Caco-2 (cell line): ENCODE measurements at regions not wholly inside any gene's neighbourhood (a gene's known extent, or its start where the extent isn't known, plus 50 kb on each side); places are given as distances from the start of the nearest gene placed in this dataset.

Experiments used
- BruUV-seq: library from RNA; stranded (reverse); fragments of 400-500 nt; replicated peaks from 2 replicates; lab custom pipeline; 2021; lab: Mats Ljungman, UMichigan
- CTCF ChIA-PET: fragments of 300-600 bp; sonication (Branson Sonifier 250); formaldehyde crosslinking; loops from one replicate; lab custom pipeline; 2022; ENCODE audit warnings: antibody characterized with exemption; lab: Charles Lee
- POLR2A ChIA-PET: fragments of 300-600 bp; sonication (Branson Sonifier 250); formaldehyde crosslinking; loops from one replicate; lab custom pipeline; 2022; ENCODE audit warnings: antibody characterized with exemption; lab: Charles Lee
- DNase-seq, 2 experiments: peaks; one replicate each; pipeline versions ENCODE4 v3.0.0 to v3.0.0-alpha.2; 2020 to 2022
- H3K27me3 ChIP-seq: replicated peaks from 2 replicates; pipeline ENCODE4 v1.6.0; 2011; ENCODE audit warnings: low read length; ENCODE audit not compliant: control insufficient read depth, insufficient read depth
- H3K36me3 ChIP-seq: 2 replicates; pipeline ENCODE4 v1.5.1; 2011; ENCODE audit warnings: low read length; ENCODE audit not compliant: control insufficient read depth, insufficient read depth
- H3K4me1 ChIP-seq: fragments of 250-450 bp; sonication (Bioruptor Pico); 2 replicates; pipeline ENCODE4 v1.5.1; 2020; ENCODE audit warnings: mild to moderate bottlenecking
- H3K4me3 ChIP-seq: 2 replicates; pipeline ENCODE4 v1.5.1; 2011; ENCODE audit warnings: low read depth, mild to moderate bottlenecking, control low read depth, low read length
- H3K9me3 ChIP-seq: fragments of 250-450 bp; sonication (Bioruptor Pico); 2 replicates; pipeline ENCODE4 v1.5.1; 2020; ENCODE audit warnings: mild to moderate bottlenecking, moderate library complexity
- H3K27ac Mint-ChIP-seq: one replicate; pipeline ENCODE4 v1.8.0; 2022; ENCODE audit warnings: mixed read lengths; ENCODE audit not compliant: unreplicated experiment
- H3K27me3 Mint-ChIP-seq: one replicate; pipeline ENCODE4 v1.8.0; 2022; ENCODE audit warnings: mixed read lengths; ENCODE audit not compliant: insufficient read depth, unreplicated experiment
- H3K36me3 Mint-ChIP-seq: one replicate; pipeline ENCODE4 v1.8.0; 2022; ENCODE audit warnings: mild to moderate bottlenecking, mixed read lengths; ENCODE audit not compliant: insufficient read depth, unreplicated experiment
- H3K4me1 Mint-ChIP-seq: one replicate; pipeline ENCODE4 v1.8.0; 2022; ENCODE audit warnings: low read depth, mixed read lengths; ENCODE audit not compliant: unreplicated experiment
- H3K4me3 Mint-ChIP-seq: one replicate; pipeline ENCODE4 v1.8.0; 2022; ENCODE audit warnings: mild to moderate bottlenecking, moderate library complexity, mixed read lengths; ENCODE audit not compliant: unreplicated experiment
- H3K9me3 Mint-ChIP-seq: one replicate; pipeline ENCODE4 v1.8.0; 2022; ENCODE audit warnings: mixed read lengths; ENCODE audit not compliant: unreplicated experiment
- intact Hi-C: fragments of 100-400 bp; cut with micrococcal nuclease; formaldehyde crosslinking; loops from one replicate; pipeline ENCODE4 v1.10.0; 2022; ENCODE audit not compliant: unreplicated experiment
- TF ChIP-seq, protein P1 (sequence below), 2 experiments: fragments of 200-600 bp in 1 of 2; IDR thresholded peaks; 1 replicate in 1 of 2; 2 replicates in 1 of 2; pipeline versions ENCODE4 v1.5.1 to v1.8.0; 2011 to 2022; ENCODE audit warnings: antibody characterized with exemption in 1 of 2, control low read depth in 1 of 2, inconsistent platforms in 1 of 2, low read depth in 1 of 2, low read length in 1 of 2, mild to moderate bottlenecking in 1 of 2, moderate library complexity in 1 of 2; ENCODE audit not compliant: insufficient read depth in 1 of 2, severe bottlenecking in 1 of 2, unreplicated experiment in 1 of 2

DNA sequence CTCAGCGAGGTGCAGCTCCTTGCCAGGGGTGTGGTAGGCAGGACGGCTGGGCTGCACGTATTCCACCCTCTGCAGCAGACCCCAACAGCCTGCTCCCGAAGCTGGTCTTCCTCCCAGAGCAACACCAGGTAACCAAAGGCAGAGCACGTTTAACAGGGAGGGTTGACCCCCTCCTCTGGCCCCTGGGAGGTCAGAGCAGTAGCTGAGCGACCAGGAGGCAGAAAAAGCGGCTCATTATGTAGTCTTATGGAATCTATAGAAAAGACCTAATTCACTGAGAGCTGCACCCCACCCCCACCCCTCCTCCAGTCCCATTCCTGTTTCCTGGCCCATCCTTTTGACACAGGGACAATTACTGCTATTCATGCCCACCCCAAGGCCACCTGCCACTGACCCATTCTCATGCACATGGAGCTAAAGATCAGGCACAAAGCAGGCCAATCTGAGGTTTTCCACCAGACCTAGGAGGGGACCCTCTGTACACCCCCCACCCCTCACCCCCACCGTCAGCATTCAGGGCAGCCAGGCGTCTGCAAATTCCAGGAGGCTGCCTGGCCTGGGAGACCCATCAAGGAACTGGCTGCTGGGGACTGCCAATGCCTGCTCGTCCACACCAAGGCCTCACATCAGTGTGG lies 60.9 kb upstream of the FZD7 start:
- intact Hi-C loops: no loop called here
- Histone ChIP-seq H3K27me3 (no peaks in the 10 kb centered on the region), H3K36me3 (no peaks in the 10 kb centered on the region), H3K9me3 (no peaks in the 10 kb centered on the region), H3K4me3 (no peak overlapping the region), H3K4me1 (peaks cover 32% of the 10 kb centered on the region)
- CTCF ChIA-PET: no interaction called here
- no peak for DNase-seq
- peaks cover 6% of the 10 kb centered on the region for H3K36me3 Mint-ChIP-seq
- BruUV-seq: no TSS peak
- H3K4me3 Mint-ChIP-seq: no peak overlapping the region
- POLR2A ChIA-PET: no interaction called here
- no peaks in the 10 kb centered on the region for H3K27me3 Mint-ChIP-seq
- H3K9me3 Mint-ChIP-seq: no peaks in the 10 kb centered on the region
- H3K27ac Mint-ChIP-seq: no peak overlapping the region
- TF ChIP-seq, protein P1, sequence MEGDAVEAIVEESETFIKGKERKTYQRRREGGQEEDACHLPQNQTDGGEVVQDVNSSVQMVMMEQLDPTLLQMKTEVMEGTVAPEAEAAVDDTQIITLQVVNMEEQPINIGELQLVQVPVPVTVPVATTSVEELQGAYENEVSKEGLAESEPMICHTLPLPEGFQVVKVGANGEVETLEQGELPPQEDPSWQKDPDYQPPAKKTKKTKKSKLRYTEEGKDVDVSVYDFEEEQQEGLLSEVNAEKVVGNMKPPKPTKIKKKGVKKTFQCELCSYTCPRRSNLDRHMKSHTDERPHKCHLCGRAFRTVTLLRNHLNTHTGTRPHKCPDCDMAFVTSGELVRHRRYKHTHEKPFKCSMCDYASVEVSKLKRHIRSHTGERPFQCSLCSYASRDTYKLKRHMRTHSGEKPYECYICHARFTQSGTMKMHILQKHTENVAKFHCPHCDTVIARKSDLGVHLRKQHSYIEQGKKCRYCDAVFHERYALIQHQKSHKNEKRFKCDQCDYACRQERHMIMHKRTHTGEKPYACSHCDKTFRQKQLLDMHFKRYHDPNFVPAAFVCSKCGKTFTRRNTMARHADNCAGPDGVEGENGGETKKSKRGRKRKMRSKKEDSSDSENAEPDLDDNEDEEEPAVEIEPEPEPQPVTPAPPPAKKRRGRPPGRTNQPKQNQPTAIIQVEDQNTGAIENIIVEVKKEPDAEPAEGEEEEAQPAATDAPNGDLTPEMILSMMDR (IDR thresholded peaks at IDR 0.05; ENCODE audit: insufficient read depth in 1 of 2, low read depth in 1 of 2, low read length in 1 of 2, severe bottlenecking in 1 of 2, unreplicated experiment in 1 of 2): no peak
- peaks cover 25% of the 10 kb centered on the region for H3K4me1 Mint-ChIP-seq

DNA sequence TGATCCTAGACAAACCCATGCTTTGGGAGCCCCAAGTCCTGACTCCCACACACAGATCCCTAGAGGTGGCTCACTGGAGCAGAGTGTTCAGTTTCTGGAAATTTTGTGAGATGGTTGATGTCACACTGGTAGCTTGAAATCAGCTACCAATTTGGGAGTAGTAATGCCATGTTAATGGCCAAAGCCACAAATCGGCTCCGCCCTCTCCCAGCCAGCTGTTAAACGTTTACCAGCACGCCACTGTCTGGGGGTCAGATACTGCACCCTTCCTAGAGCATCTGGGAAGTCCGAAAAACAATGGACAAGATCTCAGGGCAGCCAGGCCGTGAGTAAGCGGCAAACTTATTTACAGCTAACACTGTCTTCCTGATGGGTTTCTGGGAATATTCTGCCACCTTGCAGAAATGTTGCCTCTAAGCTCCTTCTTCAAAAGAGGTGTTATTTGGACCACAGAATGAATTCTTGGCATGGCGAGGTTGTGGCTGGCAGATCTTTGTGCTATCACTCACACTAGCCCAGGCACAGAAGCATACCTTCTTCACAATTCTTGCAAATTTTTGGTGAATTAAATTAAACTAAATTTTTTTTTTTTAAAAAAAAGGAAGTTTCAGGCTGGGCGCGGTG lies 60.2 kb upstream of the FZD7 start:
- peaks cover 6% of the 10 kb centered on the region for H3K36me3 Mint-ChIP-seq
- no TSS peak for BruUV-seq
- intact Hi-C loops: no loop called here
- peaks cover 30% of the 10 kb centered on the region for H3K4me1 Mint-ChIP-seq
- DNase-seq: no peak
- no peaks in the 10 kb centered on the region for H3K36me3 ChIP-seq
- H3K27ac Mint-ChIP-seq: no peak overlapping the region
- H3K4me1 ChIP-seq: peaks cover 26% of the 10 kb centered on the region
- no peak overlapping the region for H3K4me3 Mint-ChIP-seq
- H3K9me3 ChIP-seq: no peaks in the 10 kb centered on the region
- H3K27me3 Mint-ChIP-seq: no peaks in the 10 kb centered on the region
- CTCF ChIA-PET: no interaction called here
- no peaks in the 10 kb centered on the region for H3K9me3 Mint-ChIP-seq
- TF ChIP-seq, protein P1 (IDR thresholded peaks at IDR 0.05; ENCODE audit: insufficient read depth in 1 of 2, low read depth in 1 of 2, low read length in 1 of 2, severe bottlenecking in 1 of 2, unreplicated experiment in 1 of 2): no peak
- POLR2A ChIA-PET: no interaction called here
- no peaks in the 10 kb centered on the region for H3K27me3 ChIP-seq
- H3K4me3 ChIP-seq: no peak overlapping the region

DNA sequence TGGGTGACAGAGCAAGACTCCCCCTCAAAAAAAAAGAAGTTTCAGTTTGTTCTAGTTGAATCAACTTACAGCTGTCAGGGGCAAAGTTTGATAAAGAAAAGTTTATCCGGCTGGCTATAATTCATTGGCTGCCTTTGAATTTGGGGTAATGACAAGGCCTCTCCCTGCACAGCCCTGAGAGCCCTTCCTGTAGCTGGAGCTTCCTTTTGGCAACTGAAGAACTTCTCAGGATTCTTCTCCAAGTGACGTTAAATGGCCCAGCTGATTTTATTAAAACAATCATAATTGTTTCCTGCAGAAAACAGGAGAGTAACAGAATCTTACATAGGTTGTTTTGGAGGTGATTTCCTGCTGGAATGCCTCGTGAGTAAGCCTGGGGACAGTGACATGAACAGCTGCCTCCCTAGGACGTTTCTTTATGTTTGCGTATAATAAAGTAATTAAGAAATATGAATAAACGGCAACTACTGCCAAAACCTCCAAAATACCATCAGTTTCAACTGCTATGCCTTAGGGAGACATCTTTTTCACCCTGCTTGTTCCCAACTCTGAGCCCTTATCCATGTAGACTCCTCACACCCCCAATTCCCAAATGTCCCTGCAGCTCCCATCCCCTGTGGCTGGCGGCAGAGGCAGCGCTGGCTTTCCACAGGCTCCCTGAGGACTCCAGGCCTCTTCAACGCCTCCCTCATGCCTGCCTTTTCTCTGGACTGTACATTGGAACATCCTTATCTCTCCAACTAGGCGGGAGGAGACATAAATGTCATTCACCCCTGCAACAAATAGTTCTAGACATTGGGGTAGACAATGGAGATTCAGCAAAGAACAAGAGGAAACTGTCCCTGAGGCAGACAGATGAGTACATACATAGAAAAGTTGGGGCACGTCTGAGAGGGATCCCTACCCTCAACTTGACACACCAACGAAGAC lies 59.2 kb upstream of the FZD7 start:
- Mint-ChIP-seq H3K9me3 (no peaks in the 10 kb centered on the region), H3K36me3 (peaks cover 6% of the 10 kb centered on the region), H3K27me3 (no peaks in the 10 kb centered on the region), H3K27ac (peak overlapping the region; percentile 29), H3K4me1 (peaks cover 34% of the 10 kb centered on the region), H3K4me3 (no peak overlapping the region)
- intact Hi-C loops: no loop called here
- TF ChIP-seq, protein P1 (IDR thresholded peaks at IDR 0.05; ENCODE audit: insufficient read depth in 1 of 2, low read depth in 1 of 2, low read length in 1 of 2, severe bottlenecking in 1 of 2, unreplicated experiment in 1 of 2): no peak
- Histone ChIP-seq H3K27me3 (no peaks in the 10 kb centered on the region), H3K36me3 (no peaks in the 10 kb centered on the region), H3K4me1 (peaks cover 25% of the 10 kb centered on the region), H3K4me3 (no peak overlapping the region), H3K9me3 (no peaks in the 10 kb centered on the region)
- no peak for DNase-seq
- POLR2A ChIA-PET: no interaction called here
- CTCF ChIA-PET: no interaction called here
- no TSS peak for BruUV-seq
